WTC11 (cell line): ENCODE measurements at regions not wholly inside any gene's neighbourhood (a gene's known extent, or its start where the extent isn't known, plus 50 kb on each side); places are given as distances from the start of the nearest gene placed in this dataset.

Source experiments
- ATAC-seq: fragments of 200-7000 bp; cut with Tn5 transposase; 2 replicates; pipeline ENCODE4 v1.10.0; 2021; ENCODE audit warnings: mild to moderate bottlenecking, moderate library complexity
- CTCF ChIA-PET: fragments of 300-600 bp; sonication (Branson Sonifier 250); formaldehyde crosslinking; loops from one replicate; lab custom pipeline; 2021; ENCODE audit warnings: antibody characterized with exemption; lab: Charles Lee
- POLR2A ChIA-PET: fragments of 350-600 bp; sonication (Branson Sonifier 250); formaldehyde crosslinking; loops from one replicate; lab custom pipeline; 2021; ENCODE audit warnings: antibody characterized with exemption; lab: Charles Lee
- DNase-seq: peaks from one replicate; pipeline ENCODE4 v3.0.0; 2021; ENCODE audit warnings: low spot score
- H3K27ac Mint-ChIP-seq: 2 replicates; pipeline ENCODE4 v1.8.0; 2021; ENCODE audit warnings: mixed read lengths
- H3K27me3 Mint-ChIP-seq: 2 replicates; pipeline ENCODE4 v1.8.0; 2021; ENCODE audit warnings: low read depth, mild to moderate bottlenecking, moderate library complexity, mixed read lengths
- H3K36me3 Mint-ChIP-seq: 2 replicates; pipeline ENCODE4 v1.8.0; 2021; ENCODE audit warnings: mixed read lengths
- H3K4me1 Mint-ChIP-seq: 2 replicates; pipeline ENCODE4 v1.8.0; 2022; ENCODE audit warnings: mixed read lengths
- H3K4me3 Mint-ChIP-seq: 2 replicates; pipeline ENCODE4 v1.8.0; 2021; ENCODE audit warnings: mild to moderate bottlenecking, moderate library complexity, mixed read lengths
- H3K9me3 Mint-ChIP-seq: 2 replicates; pipeline ENCODE4 v1.8.0; 2021; ENCODE audit warnings: mixed read lengths
- AR ChIP-seq: fragments of 250-450 bp; sonication (Bioruptor Pico); IDR thresholded peaks from 2 replicates; pipeline ENCODE4 v1.9.0; 2021; ENCODE audit warnings: mild to moderate bottlenecking
- CDX4 ChIP-seq: fragments of 250-450 bp; sonication (Bioruptor Pico); IDR thresholded peaks from 2 replicates; pipeline ENCODE4 v1.9.0; 2021; ENCODE audit warnings: moderate library complexity, mild to moderate bottlenecking, inconsistent platforms, borderline replicate concordance
- CREB1 ChIP-seq: sonication (generic); formaldehyde crosslinking; IDR thresholded peaks from 2 replicates; pipeline ENCODE4 v1.8.0; 2023; ENCODE audit warnings: mild to moderate bottlenecking, missing genetic modification reagents
- E2F4 ChIP-seq: sonication (generic); formaldehyde crosslinking; IDR thresholded peaks from 2 replicates; pipeline ENCODE4 v1.8.1; 2022; ENCODE audit warnings: low read depth, mild to moderate bottlenecking, moderate library complexity, missing genetic modification reagents, borderline replicate concordance
- ESRRA ChIP-seq: sonication (generic); formaldehyde crosslinking; IDR thresholded peaks from 2 replicates; pipeline ENCODE4 v1.8.1; 2022; ENCODE audit warnings: mild to moderate bottlenecking, missing genetic modification reagents, borderline replicate concordance
- GTF2I ChIP-seq: fragments of 250-450 bp; sonication (Bioruptor Pico); conservative IDR thresholded peaks from 2 replicates; pipeline ENCODE4 v1.4.0; 2021; ENCODE audit warnings: mild to moderate bottlenecking
- KAT7 ChIP-seq: sonication (generic); formaldehyde crosslinking; IDR thresholded peaks from 2 replicates; pipeline ENCODE4 v1.8.1; 2023; ENCODE audit warnings: missing genetic modification reagents, mild to moderate bottlenecking, borderline replicate concordance
- MAX ChIP-seq: sonication (generic); formaldehyde crosslinking; IDR thresholded peaks from 2 replicates; pipeline ENCODE4 v1.8.0; 2022; ENCODE audit warnings: mild to moderate bottlenecking, missing genetic modification reagents
- MLX ChIP-seq: sonication (generic); formaldehyde crosslinking; IDR thresholded peaks from 2 replicates; pipeline ENCODE4 v1.8.1; 2023; ENCODE audit warnings: mild to moderate bottlenecking, missing genetic modification reagents, moderate library complexity
- NR2C2 ChIP-seq: sonication (generic); formaldehyde crosslinking; IDR thresholded peaks from 2 replicates; pipeline ENCODE4 v1.8.0; 2022; ENCODE audit warnings: mild to moderate bottlenecking, missing genetic modification reagents
- NR3C1 ChIP-seq: sonication (generic); formaldehyde crosslinking; conservative IDR thresholded peaks from 2 replicates; pipeline ENCODE4 v1.8.1; 2023; ENCODE audit warnings: low read depth, mild to moderate bottlenecking, missing genetic modification reagents
- PREB ChIP-seq: sonication (generic); formaldehyde crosslinking; IDR thresholded peaks from 2 replicates; pipeline ENCODE4 v1.8.1; 2022; ENCODE audit warnings: mild to moderate bottlenecking, missing genetic modification reagents, moderate library complexity, borderline replicate concordance
- PRRX2 ChIP-seq: fragments of 250-450 bp; sonication (Bioruptor Pico); IDR thresholded peaks from 2 replicates; pipeline ENCODE4 v1.8.0; 2021; ENCODE audit warnings: mild to moderate bottlenecking
- RORB ChIP-seq: fragments of 250-450 bp; sonication (Bioruptor Pico); IDR thresholded peaks from 2 replicates; pipeline ENCODE4 v1.9.0; 2021; ENCODE audit warnings: mild to moderate bottlenecking
- SMAD3 ChIP-seq: sonication (generic); formaldehyde crosslinking; IDR thresholded peaks from 2 replicates; pipeline ENCODE4 v1.8.0; 2022; ENCODE audit warnings: missing genetic modification reagents, mild to moderate bottlenecking, borderline replicate concordance
- ZNF121 ChIP-seq: sonication (generic); formaldehyde crosslinking; IDR thresholded peaks from 2 replicates; pipeline ENCODE4 v1.8.0; 2023; ENCODE audit warnings: missing genetic modification reagents
- ZNF281 ChIP-seq: sonication (generic); formaldehyde crosslinking; IDR thresholded peaks from 2 replicates; pipeline ENCODE4 v1.8.0; 2023; ENCODE audit warnings: mild to moderate bottlenecking, missing genetic modification reagents
- ZSCAN18 ChIP-seq: fragments of 250-450 bp; sonication (Bioruptor Pico); IDR thresholded peaks from 2 replicates; pipeline ENCODE4 v2.1.2; 2022; ENCODE audit warnings: mild to moderate bottlenecking, moderate library complexity

- Mint-ChIP-seq H3K4me3 (no peak overlapping the region), H3K4me1 (peaks cover 14% of the 10 kb centered on the region), H3K27ac (no peak overlapping the region), H3K9me3 (peaks cover 31% of the 10 kb centered on the region), H3K27me3 (no peaks in the 10 kb centered on the region), H3K36me3 (peaks cover 5% of the 10 kb centered on the region)
- POLR2A ChIA-PET, result interaction anchor here (0.6 kb wide), 1 partner anchor 205 kb away, joined by 3 read pairs; no protein-coding TSS in a partner anchor
- DNase-seq (no peak), ATAC-seq (no peak)
- TF ChIP-seq RORB (CRISPR knock-in tag) (no peak), MAX (CRISPR knock-in tag) (no peak), KAT7 (CRISPR knock-in tag) (no peak), AR (CRISPR knock-in tag) (no peak), PRRX2 (no peak), ZSCAN18 (CRISPR knock-in tag) (no peak)
- CTCF ChIA-PET, result interaction anchor here (0.8 to 1.8 kb wide), 2 partner anchors 57 to 198 kb away, joined by 3 to 7 read pairs; no protein-coding TSS in a partner anchor
Observed at GRCh38 chr2:11030909-11031308, 119.2 kb downstream of the KCNF1 start.

- POLR2A ChIA-PET, result no interaction called here
- Mint-ChIP-seq H3K27ac (no peak overlapping the region), H3K4me3 (no peak overlapping the region), H3K4me1 (peaks cover 7% of the 10 kb centered on the region), H3K36me3 (peaks cover 8% of the 10 kb centered on the region), H3K9me3 (peaks cover 41% of the 10 kb centered on the region), H3K27me3 (0 out of 2 replicates have a peak, but pooled peaks cover 1% of the 10 kb centered on the region)
- no peak for DNase-seq
- CTCF ChIA-PET, result interaction anchor here (1.8 kb wide), 1 partner anchor 199 kb away, joined by 7 read pairs; no protein-coding TSS in a partner anchor
- no peak for ATAC-seq
- TF ChIP-seq MLX, result no peak
- TF ChIP-seq PREB, result no peak
- no peak for TF ChIP-seq E2F4
- TF ChIP-seq ZNF281, result no peak
- TF ChIP-seq SMAD3, result no peak
- TF ChIP-seq GTF2I (CRISPR knock-in tag), result no peak
- TF ChIP-seq NR2C2 (CRISPR knock-in tag), result no peak
- TF ChIP-seq NR3C1 (CRISPR knock-in tag), result no peak
- no peak for TF ChIP-seq ESRRA (CRISPR knock-in tag)
- TF ChIP-seq AR (CRISPR knock-in tag), result no peak
- TF ChIP-seq KAT7 (CRISPR knock-in tag), result no peak
- no peak for TF ChIP-seq CDX4 (CRISPR knock-in tag)
- TF ChIP-seq ZNF121 (CRISPR knock-in tag), result no peak
- TF ChIP-seq CREB1, result no peak
Observed at GRCh38 chr2:11031876-11032275, 120.1 kb downstream of the KCNF1 start.
